Esophagus squamous epithelium (tissue), 4 donors: ENCODE measurements at regions not wholly inside any gene's neighbourhood (a gene's known extent, or its start where the extent isn't known, plus 50 kb on each side); places are given as distances from the start of the nearest gene placed in this dataset.

Source experiments
- CTCF ChIP-seq, 6 experiments: fragments of 450-650 bp in 4 of 6; fragments of 200-600 bp in 2 of 6; sonication (generic) in 2 of 6; IDR thresholded peaks; one replicate each; pipeline ENCODE4 v1.5.1; 2016 to 2019; ENCODE audit warnings: antibody characterized with exemption in 6 of 6, mild to moderate bottlenecking in 4 of 6, moderate library complexity in 4 of 6
- POLR2A ChIP-seq, 4 donors: fragments of 450-650 bp; IDR thresholded peaks; one replicate each; pipeline ENCODE4 v1.6.1; 2017; ENCODE audit warnings: antibody characterized with exemption in 4 of 4, mild to moderate bottlenecking in 4 of 4, moderate library complexity in 3 of 4

DNA sequence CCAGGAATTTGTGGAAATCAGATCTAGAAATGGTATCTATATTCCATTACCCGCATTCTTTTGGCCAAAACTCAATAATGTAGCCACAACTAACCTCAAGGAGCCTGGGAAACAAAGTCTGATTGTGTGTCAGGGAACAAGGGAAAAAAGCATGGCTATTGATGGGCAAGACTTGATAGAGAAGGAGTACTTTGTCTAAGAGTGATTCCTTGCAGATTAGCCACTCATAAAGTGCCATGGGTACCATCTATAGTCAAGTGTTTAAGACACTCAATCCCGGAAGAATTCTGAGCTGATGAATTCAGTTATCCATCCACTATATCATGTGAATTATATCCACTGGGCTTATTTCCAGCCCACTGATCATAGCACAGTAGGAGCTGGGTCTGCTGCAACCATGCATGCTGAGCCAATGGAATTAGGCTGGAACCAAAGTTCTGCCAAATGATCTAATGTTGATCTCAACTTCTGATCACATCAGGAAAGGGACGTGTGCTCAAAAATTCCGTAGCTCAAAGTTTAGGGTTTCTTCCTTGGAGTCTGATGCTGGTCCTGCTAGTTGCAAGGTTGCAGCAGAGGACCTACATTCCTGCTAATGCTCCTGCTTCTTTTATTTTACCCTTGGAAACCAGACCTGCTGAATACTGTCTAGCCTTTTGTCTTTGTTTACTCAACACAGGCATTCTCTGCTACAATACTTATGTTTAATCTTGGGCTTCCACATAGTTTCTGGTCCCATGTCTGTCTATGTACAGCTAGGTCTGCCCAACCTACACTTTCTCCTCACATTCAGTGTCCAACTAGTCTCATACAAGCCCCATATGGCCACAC is 629.7 kb downstream of the IRS1 start:
- TF ChIP-seq CTCF (IDR thresholded peaks at IDR 0.05) (no peak), POLR2A (IDR thresholded peaks at IDR 0.05) (no peak)
